Adrenal gland (tissue), 9 donors: ENCODE measurements at regions not wholly inside any gene's neighbourhood (a gene's known extent, or its start where the extent isn't known, plus 50 kb on each side); places are given as distances from the start of the nearest gene placed in this dataset.

ENCODE experiments used
- DNase-seq, 7 donors: peaks; one replicate each; pipeline ENCODE4 v3.0.0-alpha.2; 2019 to 2020
- H3K27ac ChIP-seq, 5 donors: fragments of 200-600 bp; sonication (generic) in 4 of 5; 1 replicate in 3 of 5; 2 replicates in 2 of 5; pipeline versions ENCODE4 v1.5.1 to v1.8.0; 2016 to 2020; ENCODE audit warnings: mild to moderate bottlenecking in 1 of 5
- H3K27me3 ChIP-seq: fragments of 200-600 bp; 2 replicates; pipeline ENCODE4 v1.8.0; 2021
- H3K36me3 ChIP-seq, 2 donors: fragments of 200-600 bp; replicated peaks in 1 of 2; 1 replicate in 1 of 2; 2 replicates in 1 of 2; pipeline versions ENCODE4 v1.5.1 to v1.8.0; 2018 to 2022
- H3K4me1 ChIP-seq, 2 donors: fragments of 200-600 bp; replicated peaks in 1 of 2; 1 replicate in 1 of 2; 2 replicates in 1 of 2; pipeline versions ENCODE4 v1.5.1 to v1.8.0; 2018 to 2021
- H3K4me3 ChIP-seq, 4 donors: fragments of 200-600 bp; sonication (generic) in 3 of 4; one replicate each; pipeline ENCODE4 v1.5.1; 2016 to 2018
- H3K9me3 ChIP-seq, 3 donors: fragments of 200-600 bp; sonication (generic) in 1 of 3; replicated peaks in 1 of 3; 1 replicate in 2 of 3; 2 replicates in 1 of 3; pipeline versions ENCODE4 v1.5.1 to v1.8.0; 2016 to 2021
- POLR2A ChIP-seq, 2 donors: fragments of 450-650 bp; IDR thresholded peaks; one replicate each; pipeline ENCODE4 v1.6.1; 2017; ENCODE audit warnings: antibody characterized with exemption in 2 of 2, mild to moderate bottlenecking in 2 of 2, moderate library complexity in 1 of 2
- WGBS, 4 donors: extraction: QIAGEN DNeasy Blood & Tissue Kit in 2 of 4; methylation state at CpG; one replicate each; pipeline versions ENCODE4 v1.1.5 to v1.1.7; 2013 to 2017; 5-methylcytosine and 5-hydroxymethylcytosine counted together
- intact Hi-C, 2 donors: fragments of 100-400 bp; cut with DNase I; formaldehyde crosslinking; loops; one replicate each; pipeline versions ENCODE4 v1.14.1 to v1.15.0; 2022 to 2023
- TF ChIP-seq, protein P1 (sequence below), 6 experiments: fragments of 450-650 bp in 4 of 6; fragments of 200-600 bp in 2 of 6; sonication (generic) in 1 of 6; IDR thresholded peaks; 1 replicate in 5 of 6; 2 replicates in 1 of 6; pipeline versions ENCODE4 v1.5.1 to v1.8.0; 2016 to 2021; ENCODE audit warnings: antibody characterized with exemption in 6 of 6, mild to moderate bottlenecking in 2 of 6, moderate library complexity in 1 of 6
- donor health status: healthy with polysubstance abuse.
- donor health status: Bipolar disorder and iron deficiency.
- donor health status: DM: yes; HTN: yes; CAD: no.
- donor health status: DM: no; HTN: no; CAD: no.
- donor health status: DM: no; HTN: no; CAD: no.

- no peaks in the 10 kb centered on the region for H3K36me3 ChIP-seq
- H3K9me3 ChIP-seq = no peaks in the 10 kb centered on the region
- H3K4me1 ChIP-seq = peaks cover 3% of the 10 kb centered on the region in 2 donors
- intact Hi-C loops = no loop called here
- H3K4me3 ChIP-seq = no peak overlapping the region
- peak in 1 of 7 donors; percentile 38 for DNase-seq
- 26 to 39% (median 33%) methylated on average over 18 to 23 of the region's 23 CpGs for WGBS, 4 donors
- no peak for TF ChIP-seq POLR2A (IDR thresholded peaks at IDR 0.05)
- TF ChIP-seq, protein P1, sequence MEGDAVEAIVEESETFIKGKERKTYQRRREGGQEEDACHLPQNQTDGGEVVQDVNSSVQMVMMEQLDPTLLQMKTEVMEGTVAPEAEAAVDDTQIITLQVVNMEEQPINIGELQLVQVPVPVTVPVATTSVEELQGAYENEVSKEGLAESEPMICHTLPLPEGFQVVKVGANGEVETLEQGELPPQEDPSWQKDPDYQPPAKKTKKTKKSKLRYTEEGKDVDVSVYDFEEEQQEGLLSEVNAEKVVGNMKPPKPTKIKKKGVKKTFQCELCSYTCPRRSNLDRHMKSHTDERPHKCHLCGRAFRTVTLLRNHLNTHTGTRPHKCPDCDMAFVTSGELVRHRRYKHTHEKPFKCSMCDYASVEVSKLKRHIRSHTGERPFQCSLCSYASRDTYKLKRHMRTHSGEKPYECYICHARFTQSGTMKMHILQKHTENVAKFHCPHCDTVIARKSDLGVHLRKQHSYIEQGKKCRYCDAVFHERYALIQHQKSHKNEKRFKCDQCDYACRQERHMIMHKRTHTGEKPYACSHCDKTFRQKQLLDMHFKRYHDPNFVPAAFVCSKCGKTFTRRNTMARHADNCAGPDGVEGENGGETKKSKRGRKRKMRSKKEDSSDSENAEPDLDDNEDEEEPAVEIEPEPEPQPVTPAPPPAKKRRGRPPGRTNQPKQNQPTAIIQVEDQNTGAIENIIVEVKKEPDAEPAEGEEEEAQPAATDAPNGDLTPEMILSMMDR (IDR thresholded peaks at IDR 0.05) = no peak
- H3K27ac ChIP-seq = no peak overlapping the region
- H3K27me3 ChIP-seq = peaks cover 8% of the 10 kb centered on the region
Observed at GRCh38 chr12:132428936-132429601, 60.9 kb upstream of the FBRSL1 start.

GRCh38 chr12:132427999-132428935 lies 61.7 kb upstream of the FBRSL1 start:
- no peak overlapping the region for H3K27ac ChIP-seq
- H3K27me3 ChIP-seq = peaks cover 8% of the 10 kb centered on the region
- DNase-seq = no peak
- H3K9me3 ChIP-seq = no peaks in the 10 kb centered on the region
- H3K36me3 ChIP-seq = no peaks in the 10 kb centered on the region
- intact Hi-C loops = no loop called here
- 67 to 85% (median 82%) methylated on average over 10 to 39 of the region's 39 CpGs for WGBS, 4 donors
- H3K4me3 ChIP-seq = no peak overlapping the region
- TF ChIP-seq, protein P1 (IDR thresholded peaks at IDR 0.05) = no peak
- no peak for TF ChIP-seq POLR2A (IDR thresholded peaks at IDR 0.05)
- peaks cover 0 to 3% of the 10 kb centered on the region in 2 donors for H3K4me1 ChIP-seq

GRCh38 chr12:132427174-132427768 lies 62.7 kb upstream of the FBRSL1 start:
- H3K36me3 ChIP-seq = no peaks in the 10 kb centered on the region
- peaks cover 0 to 3% of the 10 kb centered on the region in 2 donors for H3K4me1 ChIP-seq
- TF ChIP-seq POLR2A (IDR thresholded peaks at IDR 0.05) = no peak
- TF ChIP-seq, protein P1 (IDR thresholded peaks at IDR 0.05) = no peak
- WGBS, 4 donors = 55 to 80% (median 66%) methylated on average over 2 to 20 of the region's 20 CpGs
- peaks cover 9% of the 10 kb centered on the region for H3K27me3 ChIP-seq
- no peak overlapping the region for H3K27ac ChIP-seq
- DNase-seq = no peak
- intact Hi-C loops = no loop called here
- no peak overlapping the region for H3K4me3 ChIP-seq
- H3K9me3 ChIP-seq = no peaks in the 10 kb centered on the region
